CD4-positive, alpha-beta T cell (primary cell): ENCODE measurements at regions not wholly inside any gene's neighbourhood (a gene's known extent, or its start where the extent isn't known, plus 50 kb on each side); places are given as distances from the start of the nearest gene placed in this dataset.
A peak's percentile ranks its signal among the peaks of the same experiment; 100 is the strongest.

Experiments used
- ATAC-seq: fragments of 200-7000 bp; cut with Tn5 transposase; one replicate; pipeline ENCODE4 v1.10.0; 2022; ENCODE audit warnings: mild to moderate bottlenecking; ENCODE audit not compliant: poor library complexity
- CTCF ChIA-PET: fragments of 350-600 bp; sonication (Branson Sonifier 250); formaldehyde crosslinking; loops from one replicate; lab custom pipeline; 2021; ENCODE audit warnings: antibody characterized with exemption, inconsistent platforms; lab: Charles Lee
- POLR2A ChIA-PET: fragments of 350-600 bp; sonication (Branson Sonifier 250); formaldehyde crosslinking; loops from one replicate; lab custom pipeline; 2021; ENCODE audit warnings: antibody characterized with exemption, inconsistent platforms; lab: Charles Lee
- DNase-seq, 14 experiments: peaks; one replicate each; pipeline ENCODE4 v3.0.0-alpha.2; 2013 to 2020; ENCODE audit warnings: mixed read lengths in 2 of 14
- H3K27ac ChIP-seq, 2 donors: one replicate each; pipeline versions ENCODE4 v1.5.1 to v1.7.0; 2013; ENCODE audit warnings: low read length in 2 of 2, low read depth in 1 of 2, mild to moderate bottlenecking in 1 of 2
- H3K27me3 ChIP-seq, 2 experiments: 1 replicate in 1 of 2; 2 replicates in 1 of 2; pipeline versions ENCODE4 v1.6.1 to v1.7.0; 2013; ENCODE audit warnings: low read length in 2 of 2, control low read depth in 1 of 2, mild to moderate bottlenecking in 1 of 2, moderate library complexity in 1 of 2; ENCODE audit not compliant: insufficient read depth in 2 of 2, control insufficient read depth in 1 of 2
- H3K36me3 ChIP-seq: one replicate; pipeline ENCODE4 v1.6.1; 2013; ENCODE audit warnings: low read length, control low read depth; ENCODE audit not compliant: insufficient read depth
- H3K4me1 ChIP-seq: one replicate; pipeline ENCODE4 v1.6.1; 2013; ENCODE audit warnings: low read length, control low read depth; ENCODE audit not compliant: insufficient read depth
- H3K4me3 ChIP-seq: one replicate; pipeline ENCODE4 v1.5.1; 2013; ENCODE audit warnings: mild to moderate bottlenecking, low read length, moderate library complexity
- H3K9me3 ChIP-seq, 2 experiments: 1 replicate in 1 of 2; 2 replicates in 1 of 2; pipeline versions ENCODE4 v1.6.1 to v1.7.0; 2013; ENCODE audit warnings: low read length in 2 of 2, mild to moderate bottlenecking in 2 of 2, control low read depth in 1 of 2, moderate library complexity in 1 of 2; ENCODE audit not compliant: control insufficient read depth in 1 of 2, insufficient read depth in 1 of 2
- H3K27ac Mint-ChIP-seq: one replicate; pipeline ENCODE4 v1.8.0; 2020; ENCODE audit warnings: mixed read lengths
- H3K27me3 Mint-ChIP-seq: one replicate; pipeline ENCODE4 v1.8.0; 2021; ENCODE audit warnings: mixed read lengths
- H3K36me3 Mint-ChIP-seq: one replicate; pipeline ENCODE4 v1.8.0; 2021; ENCODE audit warnings: low read depth, mixed read lengths
- H3K4me1 Mint-ChIP-seq: one replicate; pipeline ENCODE4 v1.8.0; 2021; ENCODE audit warnings: low read depth, mixed read lengths
- H3K4me3 Mint-ChIP-seq: one replicate; pipeline ENCODE4 v1.8.0; 2020; ENCODE audit warnings: mild to moderate bottlenecking, mixed read lengths
- H3K9me3 Mint-ChIP-seq: one replicate; pipeline ENCODE4 v1.8.0; 2020; ENCODE audit warnings: mixed read lengths
- CTCF ChIP-seq: fragments of 200-600 bp; IDR thresholded peaks from one replicate; pipeline ENCODE4 v1.8.0; 2022; ENCODE audit warnings: antibody characterized with exemption, mild to moderate bottlenecking
- intact Hi-C, 2 experiments: fragments of 100-400 bp; cut with DNase I in 1 of 2; cut with micrococcal nuclease in 1 of 2; formaldehyde crosslinking; loops; one replicate each; pipeline versions ENCODE4 v1.15.1 to v1.9.0; 2023 to 2025; cut with DNase I, micrococcal nuclease

- CTCF ChIA-PET, result no interaction called here
- Mint-ChIP-seq H3K4me3 (peak overlapping the region; percentile 77), H3K27ac (peak overlapping the region; percentile 69), H3K4me1 (peaks cover 43% of the 10 kb centered on the region), H3K36me3 (peaks cover 8% of the 10 kb centered on the region), H3K27me3 (no peaks in the 10 kb centered on the region), H3K9me3 (peaks cover 5% of the 10 kb centered on the region)
- H3K27ac ChIP-seq, result no peak overlapping the region
- no peaks in the 10 kb centered on the region for H3K36me3 ChIP-seq
- POLR2A ChIA-PET, result interaction anchor here (1.2 to 4.1 kb wide), 3 partner anchors 13 to 28 kb away, joined by 3 to 33 read pairs (median 5); no protein-coding TSS in a partner anchor
- H3K4me1 ChIP-seq, result peaks cover 34% of the 10 kb centered on the region
- H3K27me3 ChIP-seq, result no peaks in the 10 kb centered on the region
- intact Hi-C loops, result no loop called here
- no peak for TF ChIP-seq CTCF
- no peak overlapping the region for H3K4me3 ChIP-seq
- ATAC-seq (peak; percentile 89), DNase-seq (peak in 4 of 14 experiments; percentile 27 to 82 (median 69))
- H3K9me3 ChIP-seq, result no peaks in the 10 kb centered on the region
Observed at GRCh38 chr7:3120513-3120912, 76.8 kb upstream of the CARD11 start.

- DNase-seq (no peak), ATAC-seq (no peak)
- no peak overlapping the region for H3K4me3 Mint-ChIP-seq
- Histone ChIP-seq H3K4me1 (no peaks in the 10 kb centered on the region), H3K9me3 (no peaks in the 10 kb centered on the region), H3K27me3 (no peaks in the 10 kb centered on the region), H3K36me3 (no peaks in the 10 kb centered on the region), H3K4me3 (no peak overlapping the region), H3K27ac (no peak overlapping the region)
- intact Hi-C loops, result no loop called here
- H3K9me3 Mint-ChIP-seq, result peaks cover 3% of the 10 kb centered on the region
- POLR2A ChIA-PET, result interaction anchor here (0.5 kb wide), 1 partner anchor 186 kb away, joined by 3 read pairs; no protein-coding TSS in a partner anchor
- H3K27me3 Mint-ChIP-seq, result no peaks in the 10 kb centered on the region
- no peaks in the 10 kb centered on the region for H3K36me3 Mint-ChIP-seq
- CTCF ChIA-PET, result interaction anchor here (1.2 kb wide), 1 partner anchor 23 kb away, joined by 3 read pairs; no protein-coding TSS in a partner anchor
- no peak for TF ChIP-seq CTCF
- no peaks in the 10 kb centered on the region for H3K4me1 Mint-ChIP-seq
- H3K27ac Mint-ChIP-seq, result no peak overlapping the region
Observed at GRCh38 chr7:3128857-3129490, 85.3 kb upstream of the CARD11 start.

- ATAC-seq (no peak), DNase-seq (no peak)
- Histone ChIP-seq H3K36me3 (no peaks in the 10 kb centered on the region), H3K4me1 (no peaks in the 10 kb centered on the region), H3K27me3 (no peaks in the 10 kb centered on the region), H3K27ac (no peak overlapping the region), H3K4me3 (no peak overlapping the region), H3K9me3 (peaks cover 0 to 4% of the 10 kb centered on the region in 2 experiments)
- ChIA-PET CTCF (no interaction called here), POLR2A (no interaction called here)
- Mint-ChIP-seq H3K9me3 (peaks cover 3% of the 10 kb centered on the region), H3K4me1 (no peaks in the 10 kb centered on the region), H3K4me3 (no peak overlapping the region), H3K27me3 (no peaks in the 10 kb centered on the region), H3K36me3 (no peaks in the 10 kb centered on the region), H3K27ac (no peak overlapping the region)
- TF ChIP-seq CTCF, result no peak
- intact Hi-C loops, result no loop called here
Observed at GRCh38 chr7:3133811-3134385, 90.2 kb upstream of the CARD11 start.
